AG04450 (cell line): ENCODE measurements at regions not wholly inside any gene's neighbourhood (a gene's known extent, or its start where the extent isn't known, plus 50 kb on each side); places are given as distances from the start of the nearest gene placed in this dataset.

Experiments used
- CTCF ChIA-PET: fragments of 300-600, 350-600 bp; formaldehyde crosslinking; extraction: SDS; loops from one replicate; lab custom pipeline; 2022; ENCODE audit warnings: antibody characterized with exemption, inconsistent platforms; lab: Charles Lee
- POLR2A ChIA-PET: fragments of 350-600 bp; formaldehyde crosslinking; extraction: SDS; loops from one replicate; lab custom pipeline; 2021; ENCODE audit warnings: antibody characterized with exemption, inconsistent platforms; lab: Yijun Ruan, JAX
- DNase-seq: peaks from one replicate; pipeline ENCODE4 v3.0.0-alpha.2; 2011; ENCODE audit warnings: low read depth, low spot score
- H3K27ac ChIP-seq: one replicate; pipeline ENCODE4 v1.5.1; 2012; ENCODE audit warnings: low read depth, low read length, control low read depth
- H3K27me3 ChIP-seq: one replicate; pipeline ENCODE4 v1.6.0; 2012; ENCODE audit warnings: low read length; ENCODE audit not compliant: control insufficient read depth, insufficient read depth
- H3K4me3 ChIP-seq: 2 replicates; pipeline ENCODE4 v1.5.1; 2011; ENCODE audit warnings: mild to moderate bottlenecking, low read depth, low read length, control low read depth
- H3K9me3 ChIP-seq: 2 replicates; pipeline ENCODE4 v1.5.1; 2012; ENCODE audit warnings: low read length; ENCODE audit not compliant: control insufficient read depth, insufficient read depth
- CTCF ChIP-seq: IDR thresholded peaks from 2 replicates; pipeline ENCODE4 v1.5.1; 2011; ENCODE audit warnings: low read depth, low read length, control low read depth, inconsistent platforms

- no peak for TF ChIP-seq CTCF
- Histone ChIP-seq H3K4me3 (no peak overlapping the region), H3K27me3 (no peaks in the 10 kb centered on the region), H3K9me3 (no peaks in the 10 kb centered on the region), H3K27ac (no peak overlapping the region)
- POLR2A ChIA-PET, result no interaction called here
- CTCF ChIA-PET, result no interaction called here
- no peak for DNase-seq
Measured at GRCh38 chr4:133997436-133997835, 204.2 kb downstream of the PABPC4L start.

GRCh38 chr4:133996431-133997121 lies 205.0 kb downstream of the PABPC4L start:
- ChIA-PET POLR2A (no interaction called here), CTCF (no interaction called here)
- no peak overlapping the region for H3K4me3 ChIP-seq
- H3K27ac ChIP-seq, result no peak overlapping the region
- TF ChIP-seq CTCF, result no peak
- DNase-seq, result no peak
- no peaks in the 10 kb centered on the region for H3K27me3 ChIP-seq
- H3K9me3 ChIP-seq, result no peaks in the 10 kb centered on the region

GRCh38 chr4:133995243-133995960 lies 206.2 kb downstream of the PABPC4L start:
- POLR2A ChIA-PET, result no interaction called here
- Histone ChIP-seq H3K27ac (no peak overlapping the region), H3K4me3 (no peak overlapping the region), H3K27me3 (no peaks in the 10 kb centered on the region), H3K9me3 (no peaks in the 10 kb centered on the region)
- no peak for DNase-seq
- CTCF ChIA-PET, result no interaction called here
- TF ChIP-seq CTCF, result no peak

- CTCF ChIA-PET, result interaction anchor here (0.6 kb wide), 1 partner anchor 147 kb away, joined by 4 read pairs; no protein-coding TSS in a partner anchor
- no peak for TF ChIP-seq CTCF
- no peaks in the 10 kb centered on the region for H3K27me3 ChIP-seq
- H3K27ac ChIP-seq, result no peak overlapping the region
- POLR2A ChIA-PET, result no interaction called here
- no peak overlapping the region for H3K4me3 ChIP-seq
- no peaks in the 10 kb centered on the region for H3K9me3 ChIP-seq
- DNase-seq, result no peak
Measured at GRCh38 chr4:133982533-133983224, 218.9 kb downstream of the PABPC4L start.

- Histone ChIP-seq H3K9me3 (no peaks in the 10 kb centered on the region), H3K4me3 (no peak overlapping the region), H3K27ac (no peak overlapping the region), H3K27me3 (no peaks in the 10 kb centered on the region)
- DNase-seq, result no peak
- no peak for TF ChIP-seq CTCF
- CTCF ChIA-PET, result no interaction called here
- POLR2A ChIA-PET, result no interaction called here
Measured at GRCh38 chr4:133981327-133981726, 220.3 kb downstream of the PABPC4L start.
